ENCODE measurements at regions not wholly inside any gene's neighbourhood (a gene's known extent, or its start where the extent isn't known, plus 50 kb on each side); places are given as distances from the start of the nearest gene placed in this dataset.

- CTCF ChIA-PET: no interaction called here
- POLR2A ChIA-PET: no interaction called here
- TF ChIP-seq CTCF (IDR thresholded peaks at IDR 0.05; ENCODE audit: control extremely low read depth, extremely low read depth, low read depth, missing control alignments): no peak
- DNase-seq (ENCODE audit: extremely low spot score): no peak
Observed at GRCh38 chr10:83262434-83262833, 876.9 kb upstream of the GHITM start.

GRCh38 chr10:83272666-83273434 is 866.5 kb upstream of the GHITM start:
- ChIA-PET POLR2A (no interaction called here), CTCF (no interaction called here)
- DNase-seq (ENCODE audit: extremely low spot score): no peak
- no peak for TF ChIP-seq CTCF (IDR thresholded peaks at IDR 0.05; ENCODE audit: control extremely low read depth, extremely low read depth, low read depth, missing control alignments)

- no peak for DNase-seq (ENCODE audit: extremely low spot score)
- ChIA-PET POLR2A (no interaction called here), CTCF (no interaction called here)
- TF ChIP-seq CTCF (IDR thresholded peaks at IDR 0.05; ENCODE audit: control extremely low read depth, extremely low read depth, low read depth, missing control alignments): no peak
Observed at GRCh38 chr10:83274088-83274487, 865.2 kb upstream of the GHITM start.

- ChIA-PET POLR2A (no interaction called here), CTCF (no interaction called here)
- no peak for TF ChIP-seq CTCF (IDR thresholded peaks at IDR 0.05; ENCODE audit: control extremely low read depth, extremely low read depth, low read depth, missing control alignments)
- no peak for DNase-seq (ENCODE audit: extremely low spot score)
Observed at GRCh38 chr10:83276971-83277370, 862.3 kb upstream of the GHITM start.

GRCh38 chr10:83283151-83283550 is 856.2 kb upstream of the GHITM start:
- DNase-seq (ENCODE audit: extremely low spot score): no peak
- CTCF ChIA-PET: interaction anchor here (0.7 kb wide), 1 partner anchor 24 kb away, joined by 3 read pairs; no protein-coding TSS in a partner anchor
- no peak for TF ChIP-seq CTCF (IDR thresholded peaks at IDR 0.05; ENCODE audit: control extremely low read depth, extremely low read depth, low read depth, missing control alignments)
- POLR2A ChIA-PET: no interaction called here

GRCh38 chr10:83287374-83287773 is 851.9 kb upstream of the GHITM start:
- no peak for DNase-seq (ENCODE audit: extremely low spot score)
- TF ChIP-seq CTCF (IDR thresholded peaks at IDR 0.05; ENCODE audit: control extremely low read depth, extremely low read depth, low read depth, missing control alignments): no peak
- ChIA-PET POLR2A (no interaction called here), CTCF (no interaction called here)

Data from GM10248 (cell line).